SU-DHL-6 (cell line): ENCODE measurements at regions not wholly inside any gene's neighbourhood (a gene's known extent, or its start where the extent isn't known, plus 50 kb on each side); places are given as distances from the start of the nearest gene placed in this dataset.

Experiments
- CTCF ChIP-seq: fragments of 200-600 bp; sonication (generic); IDR thresholded peaks from one replicate; pipeline ENCODE4 v1.5.1; 2017; ENCODE audit warnings: antibody characterized with exemption, mild to moderate bottlenecking, low read length, moderate library complexity; ENCODE audit not compliant: insufficient read depth, poor library complexity, severe bottlenecking
- EZH2phosphoT487 ChIP-seq: fragments of 200-600 bp; sonication (generic), shearing (Covaris generic); conservative IDR thresholded peaks from 2 replicates; pipeline ENCODE4 v1.6.1; 2018; ENCODE audit warnings: mild to moderate bottlenecking, antibody characterized with exemption, low read length, moderate library complexity, mixed read lengths

DNA sequence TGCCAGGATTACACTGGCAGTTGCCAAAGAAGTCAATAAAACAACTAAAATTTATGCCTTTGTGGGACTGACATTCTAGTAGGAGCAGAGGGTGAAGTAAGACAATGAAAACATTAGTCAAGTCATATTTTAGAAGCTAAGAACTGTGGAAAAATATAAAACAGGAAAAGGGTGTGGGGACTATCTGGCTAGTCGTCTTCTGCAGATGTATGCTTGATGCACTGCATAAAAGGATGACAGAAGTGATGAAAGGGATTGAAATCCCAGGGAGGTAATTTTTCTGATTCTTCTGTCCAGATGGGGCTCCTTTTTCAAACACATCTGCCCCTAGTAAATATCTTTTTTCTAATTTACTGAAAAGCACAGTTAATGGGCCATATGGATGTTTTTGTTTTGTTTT lies 706.3 kb downstream of the ADGRL2 start:
- TF ChIP-seq CTCF: no peak
- TF ChIP-seq EZH2phosphoT487: no peak
